ENCODE measurements at regions not wholly inside any gene's neighbourhood (a gene's known extent, or its start where the extent isn't known, plus 50 kb on each side); places are given as distances from the start of the nearest gene placed in this dataset.

- no peak for ATAC-seq (ENCODE audit: insufficient number of reproducible peaks, low FRiP score, low read depth)
- no peak overlapping the region for H3K4me3 ChIP-seq
- peaks cover 0 to under 1% of the 10 kb centered on the region in 2 donors for H3K4me1 ChIP-seq (ENCODE audit: control insufficient read depth in 1 of 2, low read depth in 2 of 2)
- no peaks in the 10 kb centered on the region for H3K36me3 ChIP-seq
- no peak for TF ChIP-seq CTCF (IDR thresholded peaks at IDR 0.05)
- DNase-seq (ENCODE audit: low spot score): no peak
- H3K27me3 ChIP-seq (replicated peaks; ENCODE audit: insufficient read depth): no peaks in the 10 kb centered on the region
- no peaks in the 10 kb centered on the region for H3K9me3 ChIP-seq
- no peak overlapping the region for H3K27ac ChIP-seq
These were observed 208.4 kb upstream of the NPY2R start for GRCh38 chr4:154999950-155000578.

- no peak for DNase-seq (ENCODE audit: low spot score)
- no peak for ATAC-seq (ENCODE audit: insufficient number of reproducible peaks, low FRiP score, low read depth)
- Histone ChIP-seq H3K9me3 (no peaks in the 10 kb centered on the region), H3K27ac (no peak overlapping the region), H3K4me1 (ENCODE audit: control insufficient read depth in 1 of 2, low read depth in 2 of 2) (peaks cover 0 to 2% of the 10 kb centered on the region in 2 donors), H3K4me3 (no peak overlapping the region), H3K36me3 (no peaks in the 10 kb centered on the region), H3K27me3 (replicated peaks; ENCODE audit: insufficient read depth) (no peaks in the 10 kb centered on the region)
- no peak for TF ChIP-seq CTCF (IDR thresholded peaks at IDR 0.05)
These were observed 207.2 kb upstream of the NPY2R start for GRCh38 chr4:155001251-155001650.

- Histone ChIP-seq H3K27ac (no peak overlapping the region), H3K36me3 (no peaks in the 10 kb centered on the region), H3K4me1 (ENCODE audit: control insufficient read depth in 1 of 2, low read depth in 2 of 2) (peaks cover 0 to 2% of the 10 kb centered on the region in 2 donors), H3K27me3 (replicated peaks; ENCODE audit: insufficient read depth) (no peaks in the 10 kb centered on the region), H3K4me3 (no peak overlapping the region), H3K9me3 (no peaks in the 10 kb centered on the region)
- DNase-seq (ENCODE audit: low spot score): no peak
- no peak for ATAC-seq (ENCODE audit: insufficient number of reproducible peaks, low FRiP score, low read depth)
- no peak for TF ChIP-seq CTCF (IDR thresholded peaks at IDR 0.05)
These were observed 202.9 kb upstream of the NPY2R start for GRCh38 chr4:155005395-155006090.

- Histone ChIP-seq H3K36me3 (no peaks in the 10 kb centered on the region), H3K27me3 (replicated peaks; ENCODE audit: insufficient read depth) (no peaks in the 10 kb centered on the region), H3K4me3 (no peak overlapping the region), H3K27ac (no peak overlapping the region), H3K4me1 (ENCODE audit: control insufficient read depth in 1 of 2, low read depth in 2 of 2) (peaks cover 0 to 2% of the 10 kb centered on the region in 2 donors), H3K9me3 (no peaks in the 10 kb centered on the region)
- no peak for ATAC-seq (ENCODE audit: insufficient number of reproducible peaks, low FRiP score, low read depth)
- no peak for TF ChIP-seq CTCF (IDR thresholded peaks at IDR 0.05)
- no peak for DNase-seq (ENCODE audit: low spot score)
These were observed 200.7 kb upstream of the NPY2R start for GRCh38 chr4:155007660-155008176.

- no peaks in the 10 kb centered on the region for H3K36me3 ChIP-seq
- TF ChIP-seq CTCF (IDR thresholded peaks at IDR 0.05): no peak
These were observed 200.0 kb upstream of the NPY2R start for GRCh38 chr4:155008389-155008788.

More at GRCh38 chr4:155008389-155008788, 200.0 kb upstream of the NPY2R start:
- no peak for ATAC-seq (ENCODE audit: insufficient number of reproducible peaks, low FRiP score, low read depth)
- no peak overlapping the region for H3K27ac ChIP-seq
- no peaks in the 10 kb centered on the region for H3K27me3 ChIP-seq (replicated peaks; ENCODE audit: insufficient read depth)
- H3K4me3 ChIP-seq: no peak overlapping the region
- H3K4me1 ChIP-seq (ENCODE audit: control insufficient read depth in 1 of 2, low read depth in 2 of 2): peaks cover 0 to 2% of the 10 kb centered on the region in 2 donors
- no peak for DNase-seq (ENCODE audit: low spot score)
- H3K9me3 ChIP-seq: no peaks in the 10 kb centered on the region
